ENCODE measurements at regions not wholly inside any gene's neighbourhood (a gene's known extent, or its start where the extent isn't known, plus 50 kb on each side); places are given as distances from the start of the nearest gene placed in this dataset.

GRCh38 chr16:82368041-82368440 lies 198.0 kb upstream of the MPHOSPH6 start:
- TF ChIP-seq, protein P1, sequence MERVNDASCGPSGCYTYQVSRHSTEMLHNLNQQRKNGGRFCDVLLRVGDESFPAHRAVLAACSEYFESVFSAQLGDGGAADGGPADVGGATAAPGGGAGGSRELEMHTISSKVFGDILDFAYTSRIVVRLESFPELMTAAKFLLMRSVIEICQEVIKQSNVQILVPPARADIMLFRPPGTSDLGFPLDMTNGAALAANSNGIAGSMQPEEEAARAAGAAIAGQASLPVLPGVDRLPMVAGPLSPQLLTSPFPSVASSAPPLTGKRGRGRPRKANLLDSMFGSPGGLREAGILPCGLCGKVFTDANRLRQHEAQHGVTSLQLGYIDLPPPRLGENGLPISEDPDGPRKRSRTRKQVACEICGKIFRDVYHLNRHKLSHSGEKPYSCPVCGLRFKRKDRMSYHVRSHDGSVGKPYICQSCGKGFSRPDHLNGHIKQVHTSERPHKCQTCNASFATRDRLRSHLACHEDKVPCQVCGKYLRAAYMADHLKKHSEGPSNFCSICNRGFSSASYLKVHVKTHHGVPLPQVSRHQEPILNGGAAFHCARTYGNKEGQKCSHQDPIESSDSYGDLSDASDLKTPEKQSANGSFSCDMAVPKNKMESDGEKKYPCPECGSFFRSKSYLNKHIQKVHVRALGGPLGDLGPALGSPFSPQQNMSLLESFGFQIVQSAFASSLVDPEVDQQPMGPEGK (CRISPR knock-in tag; IDR thresholded peaks at IDR 0.05; ENCODE audit: borderline replicate concordance) = no peak
- TF ChIP-seq ZNF565 (CRISPR knock-in tag; conservative IDR thresholded peaks at IDR 0.05; ENCODE audit: low read depth) (no peak), GLIS3 (CRISPR knock-in tag; IDR thresholded peaks at IDR 0.05) (no peak), ZNF70 (CRISPR knock-in tag; IDR thresholded peaks at IDR 0.05) (no peak), ARNTL (CRISPR knock-in tag; IDR thresholded peaks at IDR 0.05; ENCODE audit: borderline replicate concordance, low read depth) (no peak), CREB5 (CRISPR knock-in tag; IDR thresholded peaks at IDR 0.05; ENCODE audit: low read depth) (no peak), ZNF8 (CRISPR knock-in tag; IDR thresholded peaks at IDR 0.05) (no peak), TSHZ2 (CRISPR knock-in tag; IDR thresholded peaks at IDR 0.05) (no peak)
- TF ChIP-seq, protein P2, sequence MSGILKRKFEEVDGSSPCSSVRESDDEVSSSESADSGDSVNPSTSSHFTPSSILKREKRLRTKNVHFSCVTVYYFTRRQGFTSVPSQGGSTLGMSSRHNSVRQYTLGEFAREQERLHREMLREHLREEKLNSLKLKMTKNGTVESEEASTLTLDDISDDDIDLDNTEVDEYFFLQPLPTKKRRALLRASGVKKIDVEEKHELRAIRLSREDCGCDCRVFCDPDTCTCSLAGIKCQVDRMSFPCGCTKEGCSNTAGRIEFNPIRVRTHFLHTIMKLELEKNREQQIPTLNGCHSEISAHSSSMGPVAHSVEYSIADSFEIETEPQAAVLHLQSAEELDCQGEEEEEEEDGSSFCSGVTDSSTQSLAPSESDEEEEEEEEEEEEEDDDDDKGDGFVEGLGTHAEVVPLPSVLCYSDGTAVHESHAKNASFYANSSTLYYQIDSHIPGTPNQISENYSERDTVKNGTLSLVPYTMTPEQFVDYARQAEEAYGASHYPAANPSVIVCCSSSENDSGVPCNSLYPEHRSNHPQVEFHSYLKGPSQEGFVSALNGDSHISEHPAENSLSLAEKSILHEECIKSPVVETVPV (CRISPR knock-in tag; IDR thresholded peaks at IDR 0.05) = no peak

Data from SK-N-SH treated with all-trans-retinoic acid at 6 μM for 48 hours (cell line).